Pancreas (tissue), 10 donors: ENCODE measurements at regions not wholly inside any gene's neighbourhood (a gene's known extent, or its start where the extent isn't known, plus 50 kb on each side); places are given as distances from the start of the nearest gene placed in this dataset.

ENCODE experiments used
- ATAC-seq, 4 donors: fragments of 200-7000 bp; cut with Tn5 transposase; one replicate each; pipeline versions ENCODE4 v1.8.0 to v1.9.1; 2020; ENCODE audit warnings: mild to moderate bottlenecking in 4 of 4, moderate library complexity in 4 of 4
- DNase-seq, 6 donors: peaks; one replicate each; pipeline ENCODE4 v3.0.0-alpha.2; 2020
- FAIRE-seq: peaks from 2 replicates; lab custom pipeline; 2012; peaks lifted over from hg19 to GRCh38; lab: Jason Lieb, UNC
- H3K27ac ChIP-seq, 4 donors: fragments of 200-600 bp; sonication (generic); 1 replicate in 3 of 4; 2 replicates in 1 of 4; pipeline versions ENCODE4 v1.5.0 to v1.8.0; 2020
- H3K27me3 ChIP-seq, 4 donors: fragments of 200-600 bp; one replicate each; pipeline ENCODE4 v1.8.0; 2021
- H3K36me3 ChIP-seq, 3 donors: fragments of 200-600 bp; sonication (generic) in 1 of 3; one replicate each; pipeline versions ENCODE4 v1.5.0 to v1.8.0; 2020 to 2021
- H3K4me1 ChIP-seq, 3 donors: fragments of 200-600 bp; one replicate each; pipeline ENCODE4 v1.8.0; 2021
- H3K4me3 ChIP-seq, 4 donors: fragments of 200-600 bp; sonication (generic) in 2 of 4; one replicate each; pipeline versions ENCODE4 v1.5.0 to v1.8.0; 2020 to 2021
- H3K9me3 ChIP-seq, 4 donors: fragments of 200-600 bp; one replicate each; pipeline ENCODE4 v1.8.0; 2021
- WGBS, 2 donors: extraction: QIAGEN DNeasy Blood & Tissue Kit; methylation state at CpG; one replicate each; pipeline ENCODE4 v1.1.7; 2013; 5-methylcytosine and 5-hydroxymethylcytosine counted together
- intact Hi-C, 3 donors: fragments of 100-400 bp; cut with DNase I; formaldehyde crosslinking; loops; one replicate each; pipeline versions ENCODE4 v1.11.1 to v1.14.2; 2022
- TF ChIP-seq, protein P1 (sequence below), 4 donors: fragments of 200-600 bp; sonication (generic) in 3 of 4; IDR thresholded peaks; one replicate each; pipeline versions ENCODE4 v1.5.0 to v1.8.0; 2021; ENCODE audit warnings: antibody characterized with exemption in 4 of 4
- donor health status: healthy with polysubstance abuse.
- donor health status: DM: no; HTN: no; CAD: no; lungs with moderate emphysema.
- donor health status: DM: no; HTN: no; CAD: no.
- donor health status: control.
- donor health status: control.
- donor health status: Bipolar disorder and iron deficiency.
- donor health status: DM: yes; HTN: yes; CAD: no.
- donor health status: DM: no; HTN: no; CAD: no.
- donor health status: DM: no; HTN: no; CAD: no.
- donor health status: DM: yes; HTN: yes; CAD: no.

DNA sequence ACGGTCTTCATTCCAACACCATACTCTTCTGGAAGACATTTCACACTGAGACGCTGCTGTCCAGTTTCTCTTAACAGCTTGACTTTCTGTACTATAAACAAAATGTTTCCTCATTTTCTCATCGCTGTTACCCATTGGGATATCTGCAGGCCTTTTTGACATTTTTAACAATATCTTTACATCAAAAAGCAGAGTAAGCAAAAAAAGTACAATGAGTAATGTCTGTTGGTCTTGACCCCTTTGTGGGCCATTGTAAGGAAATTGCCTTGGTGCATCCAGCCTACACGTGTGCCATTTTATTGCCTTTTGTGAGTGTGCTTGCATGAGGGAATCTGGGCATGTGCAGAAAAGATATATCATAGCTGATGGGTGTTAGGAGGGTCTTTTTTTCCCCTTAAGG is 129.1 kb upstream of the MANEA start:
- no peak overlapping the region for H3K27ac ChIP-seq
- H3K4me3 ChIP-seq, result no peak overlapping the region
- no peaks in the 10 kb centered on the region for H3K4me1 ChIP-seq
- intact Hi-C loops, result no loop called here
- 78 to 79% methylated on average over 4 of the region's 4 CpGs for WGBS, 2 donors
- no peak for FAIRE-seq
- TF ChIP-seq, protein P1, sequence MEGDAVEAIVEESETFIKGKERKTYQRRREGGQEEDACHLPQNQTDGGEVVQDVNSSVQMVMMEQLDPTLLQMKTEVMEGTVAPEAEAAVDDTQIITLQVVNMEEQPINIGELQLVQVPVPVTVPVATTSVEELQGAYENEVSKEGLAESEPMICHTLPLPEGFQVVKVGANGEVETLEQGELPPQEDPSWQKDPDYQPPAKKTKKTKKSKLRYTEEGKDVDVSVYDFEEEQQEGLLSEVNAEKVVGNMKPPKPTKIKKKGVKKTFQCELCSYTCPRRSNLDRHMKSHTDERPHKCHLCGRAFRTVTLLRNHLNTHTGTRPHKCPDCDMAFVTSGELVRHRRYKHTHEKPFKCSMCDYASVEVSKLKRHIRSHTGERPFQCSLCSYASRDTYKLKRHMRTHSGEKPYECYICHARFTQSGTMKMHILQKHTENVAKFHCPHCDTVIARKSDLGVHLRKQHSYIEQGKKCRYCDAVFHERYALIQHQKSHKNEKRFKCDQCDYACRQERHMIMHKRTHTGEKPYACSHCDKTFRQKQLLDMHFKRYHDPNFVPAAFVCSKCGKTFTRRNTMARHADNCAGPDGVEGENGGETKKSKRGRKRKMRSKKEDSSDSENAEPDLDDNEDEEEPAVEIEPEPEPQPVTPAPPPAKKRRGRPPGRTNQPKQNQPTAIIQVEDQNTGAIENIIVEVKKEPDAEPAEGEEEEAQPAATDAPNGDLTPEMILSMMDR (IDR thresholded peaks at IDR 0.05), result no peak
- H3K36me3 ChIP-seq, result no peaks in the 10 kb centered on the region
- ATAC-seq, result no peak
- no peak for DNase-seq
- no peaks in the 10 kb centered on the region for H3K27me3 ChIP-seq
- H3K9me3 ChIP-seq, result no peaks in the 10 kb centered on the region

DNA sequence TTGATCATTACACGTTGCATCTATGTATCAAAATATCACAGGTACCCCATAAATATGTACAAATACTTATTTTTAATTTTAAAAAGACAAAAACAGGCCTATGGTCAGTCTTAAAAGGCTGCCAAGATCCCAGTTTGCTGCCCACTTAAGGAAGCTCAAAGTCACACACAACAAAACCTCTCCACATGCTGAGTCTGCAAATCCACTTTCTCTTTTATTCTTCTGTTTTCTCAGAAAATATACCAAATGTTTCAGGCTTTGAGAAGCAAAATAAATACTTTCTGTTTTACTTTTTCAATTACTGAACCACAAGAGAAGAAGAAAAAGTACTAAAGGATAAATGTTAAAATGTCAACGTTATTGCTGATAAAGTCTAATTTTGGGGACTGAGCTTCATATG is 107.8 kb upstream of the MANEA start:
- intact Hi-C loops, result no loop called here
- Histone ChIP-seq H3K36me3 (no peaks in the 10 kb centered on the region), H3K27me3 (no peaks in the 10 kb centered on the region), H3K27ac (no peak overlapping the region), H3K4me3 (no peak overlapping the region), H3K4me1 (no peaks in the 10 kb centered on the region), H3K9me3 (no peaks in the 10 kb centered on the region)
- FAIRE-seq, result no peak
- no peak for DNase-seq
- WGBS, 2 donors, result 63 to 77% methylated on average over 2 of the region's 2 CpGs
- TF ChIP-seq, protein P1 (IDR thresholded peaks at IDR 0.05), result no peak
- ATAC-seq, result no peak

GRCh38 chr6:95478941-95479340 is 98.4 kb upstream of the MANEA start:
- peak; percentile 91 for FAIRE-seq
- intact Hi-C loops, result no loop called here

GRCh38 chr6:95487817-95488216 is 89.5 kb upstream of the MANEA start:
- intact Hi-C loops, result no loop called here

More at GRCh38 chr6:95478941-95479340, 98.4 kb upstream of the MANEA start:
- Histone ChIP-seq H3K4me3 (no peak overlapping the region), H3K36me3 (no peaks in the 10 kb centered on the region), H3K27me3 (no peaks in the 10 kb centered on the region), H3K27ac (no peak overlapping the region), H3K4me1 (no peaks in the 10 kb centered on the region), H3K9me3 (no peaks in the 10 kb centered on the region)
- DNase-seq (no peak), ATAC-seq (no peak)
- TF ChIP-seq, protein P1 (IDR thresholded peaks at IDR 0.05), result no peak

DNA sequence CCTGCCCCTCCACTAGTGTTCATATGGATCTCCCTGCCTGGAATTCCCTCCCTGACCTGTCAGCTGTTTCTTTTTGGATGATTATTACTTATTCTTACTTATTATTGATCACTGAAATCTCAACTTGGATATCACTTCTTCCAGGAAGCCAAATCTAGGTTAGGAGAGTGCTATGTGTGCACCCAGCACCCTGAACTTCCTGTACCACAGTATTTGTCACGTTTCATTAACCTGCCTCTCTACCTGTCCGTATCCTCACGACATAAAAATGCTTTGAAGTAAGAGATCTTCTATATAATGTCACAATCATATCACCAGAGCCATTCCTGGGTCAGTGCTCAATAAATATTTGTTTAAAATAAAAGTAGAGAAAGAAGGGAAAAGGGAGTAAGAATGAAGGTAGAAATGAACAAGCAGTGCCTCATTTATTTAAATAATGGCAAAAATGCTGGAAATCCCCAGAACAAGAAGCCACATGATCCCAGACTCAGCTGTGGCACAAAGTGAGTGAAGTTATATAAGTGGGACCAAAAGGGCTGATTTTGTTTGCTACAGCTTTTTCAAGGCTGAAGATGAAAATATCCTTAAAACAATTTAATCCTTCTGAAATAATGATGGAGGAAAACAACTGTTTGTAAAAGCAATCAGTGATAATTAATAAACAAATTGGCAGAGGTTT is 88.0 kb upstream of the MANEA start:
- ATAC-seq (no peak), DNase-seq (no peak), FAIRE-seq (no peak)
- H3K27ac ChIP-seq, result no peak overlapping the region
- H3K4me3 ChIP-seq, result no peak overlapping the region
- no peaks in the 10 kb centered on the region for H3K36me3 ChIP-seq
- H3K4me1 ChIP-seq, result no peaks in the 10 kb centered on the region
- WGBS, 2 donors, result 13 to 23% methylated on average over 3 of the region's 3 CpGs
- H3K27me3 ChIP-seq, result no peaks in the 10 kb centered on the region
- intact Hi-C loops, result no loop called here
- no peaks in the 10 kb centered on the region for H3K9me3 ChIP-seq
- TF ChIP-seq, protein P1 (IDR thresholded peaks at IDR 0.05), result no peak

More at GRCh38 chr6:95487817-95488216, 89.5 kb upstream of the MANEA start:
- FAIRE-seq (no peak), DNase-seq (no peak), ATAC-seq (no peak)
- H3K4me3 ChIP-seq, result no peak overlapping the region
- H3K4me1 ChIP-seq, result no peaks in the 10 kb centered on the region
- no peak overlapping the region for H3K27ac ChIP-seq
- H3K27me3 ChIP-seq, result no peaks in the 10 kb centered on the region
- H3K9me3 ChIP-seq, result no peaks in the 10 kb centered on the region
- TF ChIP-seq, protein P1 (IDR thresholded peaks at IDR 0.05), result no peak
- H3K36me3 ChIP-seq, result no peaks in the 10 kb centered on the region
